Frontal cortex (tissue), 3 donors: ENCODE measurements at regions not wholly inside any gene's neighbourhood (a gene's known extent, or its start where the extent isn't known, plus 50 kb on each side); places are given as distances from the start of the nearest gene placed in this dataset.
"Not testable (repeated sequence)": the region's sequence is repeated elsewhere in the genome, so short reads cannot be mapped to it uniquely, and the experiment has no call there.

Source experiments
- DNase-seq, 2 donors: peaks; one replicate each; pipeline ENCODE4 v3.0.0; 2012; ENCODE audit warnings: low spot score in 2 of 2
- FAIRE-seq: peaks from 2 replicates; lab custom pipeline; 2012; peaks lifted over from hg19 to GRCh38; lab: Jason Lieb, UNC
- donor health status: control.
- donor health status: control.
- donor health status: control.

- DNase-seq, result no peak
- no peak for FAIRE-seq
Observed at GRCh38 chr1:88503646-88504045, 180.4 kb upstream of the PKN2 start.

GRCh38 chr1:88504601-88505000 lies 179.5 kb upstream of the PKN2 start:
- DNase-seq, result no peak
- no peak for FAIRE-seq

GRCh38 chr1:88509379-88509778 lies 174.7 kb upstream of the PKN2 start:
- DNase-seq (no peak), FAIRE-seq (no peak)

- FAIRE-seq, result no peak
- DNase-seq, result no peak
Observed at GRCh38 chr1:88514544-88515060, 169.5 kb upstream of the PKN2 start.

- DNase-seq, FAIRE-seq: not testable (repeated sequence)
Observed at GRCh38 chr1:88517499-88517898, 166.6 kb upstream of the PKN2 start.

- DNase-seq (no peak), FAIRE-seq (no peak)
Observed at GRCh38 chr1:88519156-88519555, 164.9 kb upstream of the PKN2 start.

- no peak for DNase-seq
- FAIRE-seq, result no peak
Observed at GRCh38 chr1:88523854-88524528, 160.1 kb upstream of the PKN2 start.

GRCh38 chr1:88526456-88526855 lies 157.6 kb upstream of the PKN2 start:
- DNase-seq, result no peak
- FAIRE-seq, result no peak

GRCh38 chr1:88528792-88529191 lies 155.3 kb upstream of the PKN2 start:
- FAIRE-seq, result no peak
- DNase-seq, result no peak

GRCh38 chr1:88529581-88529980 lies 154.5 kb upstream of the PKN2 start:
- DNase-seq (no peak), FAIRE-seq (no peak)

- DNase-seq (no peak), FAIRE-seq (no peak)
Observed at GRCh38 chr1:88530246-88530645, 153.8 kb upstream of the PKN2 start.

GRCh38 chr1:88537787-88538186 lies 146.3 kb upstream of the PKN2 start:
- FAIRE-seq, result no peak
- no peak for DNase-seq

- no peak for FAIRE-seq
- DNase-seq, result no peak
Observed at GRCh38 chr1:88538222-88538899, 145.7 kb upstream of the PKN2 start.

- no peak for FAIRE-seq
- no peak for DNase-seq
Observed at GRCh38 chr1:88540255-88540654, 143.8 kb upstream of the PKN2 start.

GRCh38 chr1:88541596-88541995 lies 142.5 kb upstream of the PKN2 start:
- DNase-seq (no peak), FAIRE-seq (no peak)

- FAIRE-seq, result no peak
- no peak for DNase-seq
Observed at GRCh38 chr1:88544195-88544594, 139.9 kb upstream of the PKN2 start.

GRCh38 chr1:88549536-88549935 lies 134.5 kb upstream of the PKN2 start:
- no peak for DNase-seq
- peak; percentile 78 for FAIRE-seq

GRCh38 chr1:88552226-88552625 lies 131.8 kb upstream of the PKN2 start:
- no peak for DNase-seq
- no peak for FAIRE-seq

GRCh38 chr1:88557014-88557413 lies 127.1 kb upstream of the PKN2 start:
- no peak for FAIRE-seq

GRCh38 chr1:88560621-88561020 lies 123.5 kb upstream of the PKN2 start:
- DNase-seq, result no peak
- no peak for FAIRE-seq

More at GRCh38 chr1:88557014-88557413, 127.1 kb upstream of the PKN2 start:
- DNase-seq, result no peak

GRCh38 chr1:88562991-88563390 lies 121.1 kb upstream of the PKN2 start:
- FAIRE-seq (no peak), DNase-seq (no peak)
